GM12864 (cell line): ENCODE measurements at regions not wholly inside any gene's neighbourhood (a gene's known extent, or its start where the extent isn't known, plus 50 kb on each side); places are given as distances from the start of the nearest gene placed in this dataset.

Source experiments
- DNase-seq: peaks from one replicate; pipeline ENCODE4 v3.0.0-alpha.2; 2011; ENCODE audit warnings: low read depth
- H3K4me3 ChIP-seq: 2 replicates; pipeline ENCODE4 v1.5.1; 2011; ENCODE audit warnings: mild to moderate bottlenecking, low read depth, low read length, control low read depth
- CTCF ChIP-seq: IDR thresholded peaks from 2 replicates; pipeline ENCODE4 v1.5.1; 2011; ENCODE audit warnings: low read depth, mild to moderate bottlenecking, moderate library complexity, low read length, control low read depth, inconsistent platforms; ENCODE audit errors: missing control alignments

- no peak for DNase-seq
- H3K4me3 ChIP-seq: no peak overlapping the region
- TF ChIP-seq CTCF: no peak
Measured at GRCh38 chr5:124446120-124446519, 300.3 kb downstream of the ZNF608 start.

- H3K4me3 ChIP-seq: no peak overlapping the region
- no peak for DNase-seq
- TF ChIP-seq CTCF: no peak
Measured at GRCh38 chr5:124445070-124445619, 301.3 kb downstream of the ZNF608 start.

GRCh38 chr5:124444147-124444775, 302.2 kb downstream of the ZNF608 start:
- peak; percentile 91 for DNase-seq
- no peak for TF ChIP-seq CTCF

GRCh38 chr5:124440471-124440870, 306.0 kb downstream of the ZNF608 start:
- TF ChIP-seq CTCF: no peak
- no peak for DNase-seq
- no peak overlapping the region for H3K4me3 ChIP-seq

More at GRCh38 chr5:124444147-124444775, 302.2 kb downstream of the ZNF608 start:
- H3K4me3 ChIP-seq: no peak overlapping the region

- DNase-seq: no peak
- no peak for TF ChIP-seq CTCF
- no peak overlapping the region for H3K4me3 ChIP-seq
Measured at GRCh38 chr5:124439609-124440008, 306.8 kb downstream of the ZNF608 start.

- H3K4me3 ChIP-seq: no peak overlapping the region
- DNase-seq: no peak
- no peak for TF ChIP-seq CTCF
Measured at GRCh38 chr5:124438903-124439281, 307.5 kb downstream of the ZNF608 start.

GRCh38 chr5:124438026-124438902, 308.2 kb downstream of the ZNF608 start:
- no peak for DNase-seq
- H3K4me3 ChIP-seq: no peak overlapping the region
- TF ChIP-seq CTCF: no peak
